GM12873 (cell line): ENCODE measurements at regions not wholly inside any gene's neighbourhood (a gene's known extent, or its start where the extent isn't known, plus 50 kb on each side); places are given as distances from the start of the nearest gene placed in this dataset.

ENCODE experiments used
- TF ChIP-seq, protein P1 (sequence below): IDR thresholded peaks from 2 replicates; pipeline ENCODE4 v1.5.1; 2012; ENCODE audit warnings: low read depth, mild to moderate bottlenecking, moderate library complexity, low read length, control low read depth; ENCODE audit not compliant: insufficient read depth; ENCODE audit errors: missing control alignments

GRCh38 chr14:83887866-83888265 is 1642.1 kb upstream of the FLRT2 start:
- TF ChIP-seq, protein P1, sequence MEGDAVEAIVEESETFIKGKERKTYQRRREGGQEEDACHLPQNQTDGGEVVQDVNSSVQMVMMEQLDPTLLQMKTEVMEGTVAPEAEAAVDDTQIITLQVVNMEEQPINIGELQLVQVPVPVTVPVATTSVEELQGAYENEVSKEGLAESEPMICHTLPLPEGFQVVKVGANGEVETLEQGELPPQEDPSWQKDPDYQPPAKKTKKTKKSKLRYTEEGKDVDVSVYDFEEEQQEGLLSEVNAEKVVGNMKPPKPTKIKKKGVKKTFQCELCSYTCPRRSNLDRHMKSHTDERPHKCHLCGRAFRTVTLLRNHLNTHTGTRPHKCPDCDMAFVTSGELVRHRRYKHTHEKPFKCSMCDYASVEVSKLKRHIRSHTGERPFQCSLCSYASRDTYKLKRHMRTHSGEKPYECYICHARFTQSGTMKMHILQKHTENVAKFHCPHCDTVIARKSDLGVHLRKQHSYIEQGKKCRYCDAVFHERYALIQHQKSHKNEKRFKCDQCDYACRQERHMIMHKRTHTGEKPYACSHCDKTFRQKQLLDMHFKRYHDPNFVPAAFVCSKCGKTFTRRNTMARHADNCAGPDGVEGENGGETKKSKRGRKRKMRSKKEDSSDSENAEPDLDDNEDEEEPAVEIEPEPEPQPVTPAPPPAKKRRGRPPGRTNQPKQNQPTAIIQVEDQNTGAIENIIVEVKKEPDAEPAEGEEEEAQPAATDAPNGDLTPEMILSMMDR = no peak

DNA sequence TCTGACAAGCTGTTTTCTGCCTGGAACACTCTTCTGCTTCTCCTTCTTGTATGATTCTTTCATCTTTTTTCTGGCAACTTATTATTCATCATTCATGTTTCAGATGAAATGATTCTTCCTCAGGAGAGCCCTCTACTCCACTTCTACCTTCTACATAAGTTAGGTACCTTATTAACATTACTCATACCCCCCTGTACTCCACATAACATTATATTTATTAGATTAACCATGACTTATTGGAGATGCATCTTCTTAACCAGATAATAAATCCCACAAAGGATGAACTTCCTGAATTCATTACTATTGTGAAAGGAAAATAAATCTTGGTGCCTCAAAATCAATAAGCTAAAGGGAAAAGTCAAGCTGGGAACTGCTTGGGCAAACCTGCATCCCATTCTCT is 1636.5 kb upstream of the FLRT2 start:
- TF ChIP-seq, protein P1 = no peak

GRCh38 chr14:83894568-83894967 is 1635.4 kb upstream of the FLRT2 start:
- TF ChIP-seq, protein P1 = no peak

GRCh38 chr14:83899706-83900105 is 1630.2 kb upstream of the FLRT2 start:
- TF ChIP-seq, protein P1 = no peak

GRCh38 chr14:83905157-83905556 is 1624.8 kb upstream of the FLRT2 start:
- TF ChIP-seq, protein P1 = no peak

GRCh38 chr14:83908419-83908818 is 1621.5 kb upstream of the FLRT2 start:
- TF ChIP-seq, protein P1 = no peak

- TF ChIP-seq, protein P1 = no peak
Observed at GRCh38 chr14:83909507-83909906, 1620.4 kb upstream of the FLRT2 start.
